NOMO-1 treated with DMSO at 0.1 percent for 48 hours (cell line): ENCODE measurements at regions not wholly inside any gene's neighbourhood (a gene's known extent, or its start where the extent isn't known, plus 50 kb on each side); places are given as distances from the start of the nearest gene placed in this dataset.

Experiments used
- DNase-seq: peaks from one replicate; lab custom pipeline; 2025; ENCODE audit not compliant: unreplicated experiment; lab: John Stamatoyannopoulos, UW

DNA sequence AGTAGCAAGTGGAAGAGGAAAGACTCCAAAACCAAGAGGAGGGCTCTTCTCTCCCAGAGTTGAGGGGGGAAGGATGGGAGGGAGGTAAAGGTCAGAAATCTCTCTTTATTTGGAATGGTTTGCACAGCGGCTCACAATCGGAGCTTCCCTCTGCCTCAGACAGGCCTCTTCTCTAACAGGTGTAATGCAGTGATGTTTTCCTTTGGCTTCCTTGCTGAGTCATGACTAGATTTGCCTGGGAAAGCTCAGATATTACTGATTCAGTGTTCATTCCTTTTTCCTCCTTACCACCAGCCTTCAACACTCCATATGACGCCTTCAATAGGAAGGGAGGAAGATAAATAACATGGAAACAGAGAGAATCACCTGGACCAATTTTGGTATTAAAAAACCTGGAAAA is 136.6 kb downstream of the RNF152 start:
- DNase-seq, result no peak

- DNase-seq, result no peak
Observed at GRCh38 chr18:61755555-61755954, 137.3 kb downstream of the RNF152 start.

GRCh38 chr18:61754039-61754583 is 138.7 kb downstream of the RNF152 start:
- DNase-seq, result no peak

GRCh38 chr18:61753373-61753772 is 139.4 kb downstream of the RNF152 start:
- DNase-seq, result no peak

GRCh38 chr18:61752973-61753372 is 139.8 kb downstream of the RNF152 start:
- DNase-seq, result no peak

DNA sequence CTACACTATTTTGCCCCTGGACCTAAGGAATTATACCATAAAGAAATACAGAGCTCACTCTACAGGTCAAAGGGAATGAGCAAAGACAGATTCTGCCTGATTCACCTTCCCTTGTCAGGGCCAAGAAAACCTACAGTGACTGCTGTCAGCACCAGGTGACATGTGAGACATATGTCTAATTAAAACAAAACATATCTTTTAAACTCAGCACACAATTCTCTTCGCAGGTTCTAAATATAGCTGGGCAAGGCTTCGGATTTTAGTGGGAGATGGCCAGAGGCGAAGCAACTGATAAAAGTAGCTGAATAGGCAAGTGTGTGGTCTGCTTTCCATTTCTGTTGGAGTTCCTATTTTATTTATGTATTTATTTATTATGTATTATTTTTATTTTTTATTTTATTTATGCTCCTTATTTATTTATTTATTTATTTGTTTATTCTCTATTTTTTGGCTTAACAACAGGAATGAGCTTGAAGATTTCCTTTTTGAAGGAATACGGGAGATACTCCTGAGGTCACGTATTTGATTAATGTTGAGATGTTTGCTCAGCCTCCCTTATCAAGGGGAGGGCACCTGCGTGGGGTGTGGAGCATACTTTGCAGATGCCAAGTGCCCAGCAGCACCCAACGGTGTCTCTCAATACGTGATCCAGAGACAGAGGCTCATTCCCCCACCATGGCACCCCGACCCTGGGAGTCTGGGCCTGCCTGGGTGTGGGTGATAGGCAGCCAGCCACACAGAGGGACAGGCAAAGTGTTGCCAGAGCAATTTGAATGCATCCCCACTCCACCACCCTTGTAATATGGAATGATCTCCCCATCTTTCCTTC is 141.8 kb downstream of the RNF152 start:
- DNase-seq, result no peak

GRCh38 chr18:61749546-61749945 is 143.3 kb downstream of the RNF152 start:
- DNase-seq, result no peak

DNA sequence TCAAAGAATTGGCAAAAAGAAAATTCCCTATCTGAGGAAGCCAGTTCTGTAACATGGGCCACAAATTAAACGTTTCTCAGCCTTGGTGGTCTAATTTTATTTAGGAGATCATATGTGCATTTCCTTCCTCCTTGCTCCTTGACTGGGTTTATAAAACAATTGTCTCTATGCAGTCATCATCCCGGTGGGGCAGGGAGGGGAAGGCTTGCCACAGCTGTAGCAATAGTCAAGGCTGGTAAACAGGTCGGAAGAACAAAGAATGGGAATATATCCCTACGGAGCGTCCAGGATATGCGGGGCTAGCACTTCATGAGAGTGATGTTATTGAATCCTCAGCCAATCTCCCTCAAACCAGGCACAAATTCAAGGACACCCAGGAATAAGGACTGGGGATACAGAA is 143.8 kb downstream of the RNF152 start:
- no peak for DNase-seq

DNA sequence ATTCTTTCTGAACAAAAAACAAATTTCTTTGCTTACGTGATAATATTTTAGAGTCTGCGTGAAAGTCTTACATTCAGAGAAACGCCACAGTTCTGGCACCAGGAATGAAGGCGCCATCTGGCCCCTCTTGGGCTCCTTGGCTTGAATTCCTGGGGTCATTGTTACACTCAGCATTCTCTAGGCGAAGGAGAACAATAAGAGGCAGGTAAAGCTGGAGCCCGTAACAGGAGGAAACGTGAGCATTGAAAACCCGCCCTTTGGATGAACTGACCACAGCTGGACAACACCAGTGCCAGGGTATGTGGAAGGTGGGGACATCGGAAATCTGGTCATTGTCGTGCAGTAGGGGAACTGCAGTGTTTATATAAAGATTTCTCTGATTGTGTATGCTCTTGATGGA is 144.8 kb downstream of the RNF152 start:
- DNase-seq, result no peak

- DNase-seq, result no peak
Observed at GRCh38 chr18:61743775-61744531, 148.9 kb downstream of the RNF152 start.

DNA sequence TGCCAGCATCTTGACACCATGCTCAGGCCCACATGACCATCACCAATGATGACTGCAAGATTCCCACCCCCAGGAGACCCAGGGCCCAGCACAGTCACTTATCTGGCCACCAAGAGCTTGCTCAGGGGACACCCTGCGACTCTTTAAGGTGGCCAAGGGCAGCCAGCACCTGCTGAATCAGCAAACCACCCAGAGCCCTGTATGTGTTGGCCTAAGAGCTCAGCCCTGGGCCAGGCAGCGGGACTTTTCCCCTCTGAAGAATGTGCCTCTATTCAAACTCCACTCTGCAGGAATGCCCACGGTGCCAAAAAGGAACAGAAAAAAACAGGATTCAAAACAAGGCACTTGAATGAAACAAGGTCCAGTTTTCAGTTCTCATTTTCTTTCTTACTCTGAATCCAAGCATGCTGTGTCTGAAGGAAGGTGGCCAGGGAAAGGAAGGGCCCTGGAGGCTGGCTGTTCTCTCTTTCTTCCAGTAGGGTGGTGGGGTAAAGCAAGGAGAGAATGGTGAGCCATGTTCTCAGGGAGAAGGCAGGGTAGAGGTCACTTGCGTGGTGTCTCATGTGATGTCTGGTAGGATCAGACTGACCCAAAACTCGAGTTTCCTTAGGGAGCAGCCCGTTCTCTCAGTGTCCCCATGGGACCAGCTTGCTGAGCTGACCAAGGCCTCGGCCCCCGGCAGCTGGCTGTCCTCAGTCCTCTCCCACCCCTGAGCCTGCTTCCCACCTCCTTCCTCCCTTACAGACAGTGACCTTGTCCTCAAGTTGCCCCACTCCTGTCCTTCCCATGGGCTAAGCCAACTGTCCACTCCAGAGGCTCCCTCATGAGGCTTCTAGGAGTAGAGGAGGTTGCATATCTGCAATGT is 150.0 kb downstream of the RNF152 start:
- DNase-seq, result no peak

DNA sequence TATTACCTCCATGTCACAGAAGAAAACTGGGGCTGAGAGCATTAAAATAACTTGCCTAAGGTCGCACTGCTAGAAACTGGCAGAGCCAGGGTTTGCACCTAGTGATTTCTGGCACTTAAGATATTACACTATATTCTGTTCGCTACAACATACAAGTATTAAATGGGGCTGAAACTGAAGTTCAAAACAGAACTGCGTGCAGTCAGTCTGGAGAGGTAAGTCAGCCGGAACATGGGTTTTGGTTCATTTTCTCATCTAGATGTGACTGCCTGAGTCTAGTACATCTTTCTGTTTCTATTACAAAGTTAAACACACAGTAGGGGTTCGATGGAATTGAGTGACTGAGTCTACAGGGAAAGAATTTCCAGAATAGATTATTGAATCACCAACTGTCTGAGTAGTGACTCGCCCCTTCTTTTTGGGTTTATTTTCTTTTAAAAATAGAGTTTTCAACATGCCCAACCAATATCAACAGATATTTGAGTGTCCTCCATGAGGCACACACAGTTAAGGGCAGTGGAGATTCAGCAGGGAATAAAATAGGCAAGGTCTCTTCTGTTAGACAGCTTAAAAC is 150.8 kb downstream of the RNF152 start:
- DNase-seq, result no peak

GRCh38 chr18:61738488-61738887 is 154.3 kb downstream of the RNF152 start:
- peak; percentile 68 for DNase-seq

DNA sequence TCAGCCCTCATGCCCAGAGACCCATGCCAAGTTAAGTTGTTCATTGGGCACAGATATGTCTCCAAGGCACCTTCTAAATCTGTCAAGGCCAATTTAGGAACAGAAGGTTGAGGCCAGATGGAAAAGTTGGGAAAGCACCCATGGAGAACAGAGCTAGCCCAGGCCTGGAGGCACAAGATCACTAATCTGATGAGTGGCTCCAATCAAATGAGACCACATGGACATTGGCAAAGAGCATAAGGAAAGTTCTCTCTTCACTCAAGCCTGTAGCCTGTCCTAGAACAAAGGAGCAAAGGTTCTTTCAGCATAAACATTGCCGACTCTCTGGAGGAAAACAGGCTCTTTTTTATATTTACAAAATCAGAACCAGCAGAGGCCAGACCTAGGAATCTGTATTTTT is 154.8 kb downstream of the RNF152 start:
- no peak for DNase-seq

DNA sequence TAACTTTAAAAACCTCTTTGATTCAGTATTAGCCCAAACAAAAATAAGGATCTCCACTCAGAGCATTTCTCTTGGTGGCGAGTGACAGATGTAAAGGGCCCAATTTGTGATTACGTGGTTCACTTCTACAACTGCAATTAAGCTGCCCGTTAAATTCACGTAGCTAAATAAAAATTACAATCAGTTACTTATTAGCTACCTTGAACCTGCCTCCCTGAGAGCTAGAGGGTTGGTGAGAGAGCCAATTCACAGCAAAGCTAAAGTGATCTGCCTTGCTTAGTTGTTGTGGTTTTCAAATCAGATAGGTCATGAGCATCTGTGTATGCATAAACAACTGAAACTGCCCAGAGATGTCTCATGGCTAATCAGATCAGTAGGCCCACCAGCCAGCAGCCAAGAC is 156.7 kb downstream of the RNF152 start:
- no peak for DNase-seq

GRCh38 chr18:61735564-61736102 is 157.2 kb downstream of the RNF152 start:
- DNase-seq, result no peak

DNA sequence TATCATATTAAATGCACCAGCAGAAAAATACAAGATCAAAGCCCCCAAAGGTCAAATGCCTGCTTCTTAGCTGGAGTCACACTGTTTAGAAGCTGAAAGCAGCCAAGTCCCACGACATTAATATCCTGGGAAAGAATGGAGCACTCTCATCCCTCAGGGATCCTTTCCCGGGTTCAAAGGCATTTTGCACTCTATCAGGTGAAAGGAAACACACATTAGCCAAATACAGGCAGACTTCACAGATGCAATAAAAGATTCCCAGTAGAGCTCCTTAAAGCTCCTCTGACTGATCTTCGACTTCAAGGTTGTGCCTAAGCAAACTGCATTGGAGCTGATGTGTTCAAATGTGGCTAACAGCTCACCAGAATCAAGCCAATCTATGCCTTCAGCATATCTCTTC is 158.4 kb downstream of the RNF152 start:
- no peak for DNase-seq

DNA sequence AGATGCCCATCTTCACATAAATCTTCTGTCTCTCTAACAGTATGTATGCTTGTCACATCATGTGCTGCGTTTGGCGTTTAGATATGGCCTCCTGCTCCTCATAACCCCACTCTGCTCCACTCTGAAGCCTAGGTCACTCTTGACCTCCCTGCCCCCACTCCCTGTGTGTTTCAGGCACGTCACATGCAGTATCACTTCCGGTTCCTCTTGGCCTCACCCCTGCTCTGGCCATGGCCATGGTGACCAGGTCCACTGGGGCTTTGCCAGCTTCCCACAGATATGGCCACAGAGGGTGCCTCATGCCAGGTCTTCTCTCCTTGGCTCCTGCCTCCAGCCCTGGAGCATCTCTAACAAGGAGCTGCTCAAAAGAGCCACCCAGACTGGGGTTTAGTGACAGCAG is 160.0 kb downstream of the RNF152 start:
- DNase-seq, result no peak

DNA sequence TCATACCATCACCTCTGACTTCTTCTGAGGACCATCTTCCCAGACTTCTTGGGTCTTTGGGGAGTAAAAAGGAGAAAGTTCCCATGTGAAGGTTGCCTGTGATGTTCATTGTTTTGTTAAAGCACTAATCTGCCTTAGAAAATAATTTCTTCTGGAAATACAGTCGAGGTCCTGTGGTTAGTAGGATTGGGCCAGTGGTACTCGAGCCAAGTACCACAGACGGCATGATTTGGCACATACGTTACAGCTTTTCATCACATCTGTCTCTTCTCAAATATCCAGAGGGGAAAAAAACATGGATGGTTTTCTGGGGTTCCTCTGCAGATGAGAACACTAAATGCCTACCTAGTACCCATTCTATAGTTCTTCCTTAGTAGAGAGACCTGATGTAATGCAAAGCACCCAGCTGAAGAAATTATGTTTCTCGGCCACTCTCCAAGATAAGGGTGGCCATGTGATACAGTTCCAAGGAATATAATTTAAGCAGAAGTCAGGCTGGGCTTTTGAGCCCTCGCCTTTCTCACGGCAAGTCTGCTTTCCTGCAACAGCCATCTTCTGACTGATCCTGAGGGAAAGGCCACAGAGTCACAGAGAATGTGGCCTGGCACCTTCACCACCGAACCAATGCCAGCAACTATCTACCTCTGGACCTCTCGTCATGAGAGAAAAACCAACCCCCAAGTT is 161.0 kb downstream of the RNF152 start:
- DNase-seq, result no peak

- DNase-seq, result no peak
Observed at GRCh38 chr18:61731178-61731577, 161.6 kb downstream of the RNF152 start.
